HG03139 (cell line): ENCODE measurements at regions not wholly inside any gene's neighbourhood (a gene's known extent, or its start where the extent isn't known, plus 50 kb on each side); places are given as distances from the start of the nearest gene placed in this dataset.

Source experiments
- ATAC-seq: cut with Tn5 transposase; IDR thresholded peaks from one replicate; pipeline ENCODE4 v1.9.1; 2021; ENCODE audit not compliant: unreplicated experiment

GRCh38 chr5:74241751-74242140, 398.8 kb downstream of the ENC1 start:
- ATAC-seq: no peak

- no peak for ATAC-seq
Measured at GRCh38 chr5:74240783-74241750, 399.5 kb downstream of the ENC1 start.

GRCh38 chr5:74239261-74239660, 401.3 kb downstream of the ENC1 start:
- ATAC-seq: no peak

- no peak for ATAC-seq
Measured at GRCh38 chr5:74237571-74238145, 402.9 kb downstream of the ENC1 start.

GRCh38 chr5:74235552-74235951, 405.0 kb downstream of the ENC1 start:
- no peak for ATAC-seq

GRCh38 chr5:74233571-74233970, 407.0 kb downstream of the ENC1 start:
- ATAC-seq: no peak

- no peak for ATAC-seq
Measured at GRCh38 chr5:74233091-74233490, 407.4 kb downstream of the ENC1 start.

GRCh38 chr5:74232276-74232675, 408.3 kb downstream of the ENC1 start:
- ATAC-seq: no peak

- no peak for ATAC-seq
Measured at GRCh38 chr5:74231697-74232096, 408.8 kb downstream of the ENC1 start.

- no peak for ATAC-seq
Measured at GRCh38 chr5:74226716-74227485, 413.6 kb downstream of the ENC1 start.

- no peak for ATAC-seq
Measured at GRCh38 chr5:74225587-74225986, 414.9 kb downstream of the ENC1 start.

- ATAC-seq: no peak
Measured at GRCh38 chr5:74224331-74224730, 416.2 kb downstream of the ENC1 start.

GRCh38 chr5:74222806-74223205, 417.7 kb downstream of the ENC1 start:
- ATAC-seq: no peak

- ATAC-seq: no peak
Measured at GRCh38 chr5:74221413-74221812, 419.1 kb downstream of the ENC1 start.

- ATAC-seq: no peak
Measured at GRCh38 chr5:74216012-74216411, 424.5 kb downstream of the ENC1 start.

GRCh38 chr5:74212336-74212735, 428.2 kb downstream of the ENC1 start:
- ATAC-seq: no peak

GRCh38 chr5:74209571-74209970, 431.0 kb downstream of the ENC1 start:
- ATAC-seq: no peak

GRCh38 chr5:74206579-74207550, 433.7 kb downstream of the ENC1 start:
- no peak for ATAC-seq

- no peak for ATAC-seq
Measured at GRCh38 chr5:74205767-74206578, 434.6 kb downstream of the ENC1 start.
